ENCODE measurements at regions not wholly inside any gene's neighbourhood (a gene's known extent, or its start where the extent isn't known, plus 50 kb on each side); places are given as distances from the start of the nearest gene placed in this dataset.

GRCh38 chr12:98053202-98053601 lies 462.2 kb upstream of the TMPO start:
- H2AFZ ChIP-seq (ENCODE audit: control insufficient read depth, low read length), result no peak overlapping the region
- no peaks in the 10 kb centered on the region for H3K27me3 ChIP-seq (ENCODE audit: control insufficient read depth, extremely low read depth, insufficient read depth, low read length)
- FAIRE-seq (no peak), DNase-seq (ENCODE audit: low read depth, low spot score) (no peak)
- H3K79me2 ChIP-seq (ENCODE audit: control insufficient read depth, insufficient read depth, low read length), result no peaks in the 10 kb centered on the region
- H3K9me1 ChIP-seq (ENCODE audit: control insufficient read depth, extremely low read depth, insufficient read depth, low read length), result no peaks in the 10 kb centered on the region
- no peaks in the 10 kb centered on the region for H3K9me3 ChIP-seq (ENCODE audit: control insufficient read depth, low read depth, low read length)
- no peaks in the 10 kb centered on the region for H3K4me1 ChIP-seq (ENCODE audit: control insufficient read depth, extremely low read depth, insufficient read depth, low read length)
- TF ChIP-seq CTCF (optimal IDR thresholded peaks at IDR 0.05 in 1 of 3, IDR thresholded peaks at IDR 0.05 in 1 of 3, conservative IDR thresholded peaks at IDR 0.05 in 1 of 3; ENCODE audit: extremely low read depth in 1 of 3, insufficient read depth in 2 of 3, low read length in 3 of 3) (no peak), EZH2 (IDR thresholded peaks at IDR 0.05; ENCODE audit: low read length) (no peak)
- H3K4me3 ChIP-seq (ENCODE audit: control insufficient read depth in 2 of 3, extremely low read depth in 1 of 3, insufficient read depth in 2 of 3, low read depth in 1 of 3, low read length in 3 of 3), result no peak overlapping the region
- dilution Hi-C loops (cut with MboI; ENCODE audit: extremely low pct_ligation_motif_present, low sequenced_read_pairs), result no loop called here
- no peaks in the 10 kb centered on the region for H4K20me1 ChIP-seq (ENCODE audit: control insufficient read depth, extremely low read depth, insufficient read depth, low read length)
- H3K9ac ChIP-seq (ENCODE audit: control insufficient read depth, extremely low read depth, insufficient read depth, low read length), result no peak overlapping the region
- H3K27ac ChIP-seq (ENCODE audit: control insufficient read depth, insufficient read depth, low read length), result no peak overlapping the region
- H3K4me2 ChIP-seq (ENCODE audit: control insufficient read depth, extremely low read depth, insufficient read depth, low read depth, low read length), result no peak overlapping the region
- H3K36me3 ChIP-seq (ENCODE audit: control insufficient read depth in 2 of 2, extremely low read depth in 1 of 2, insufficient read depth in 2 of 2, low read length in 2 of 2), result no peaks in the 10 kb centered on the region

GRCh38 chr12:98057701-98058100 lies 457.7 kb upstream of the TMPO start:
- no peaks in the 10 kb centered on the region for H3K9me3 ChIP-seq (ENCODE audit: control insufficient read depth, low read depth, low read length)
- H2AFZ ChIP-seq (ENCODE audit: control insufficient read depth, low read length), result no peak overlapping the region
- H3K27me3 ChIP-seq (ENCODE audit: control insufficient read depth, extremely low read depth, insufficient read depth, low read length), result no peaks in the 10 kb centered on the region
- DNase-seq (ENCODE audit: low read depth, low spot score) (no peak), FAIRE-seq (no peak)
- no peaks in the 10 kb centered on the region for H3K79me2 ChIP-seq (ENCODE audit: control insufficient read depth, insufficient read depth, low read length)
- H3K4me3 ChIP-seq (ENCODE audit: control insufficient read depth in 2 of 3, extremely low read depth in 1 of 3, insufficient read depth in 2 of 3, low read depth in 1 of 3, low read length in 3 of 3), result no peak overlapping the region
- H3K9me1 ChIP-seq (ENCODE audit: control insufficient read depth, extremely low read depth, insufficient read depth, low read length), result no peaks in the 10 kb centered on the region
- no peaks in the 10 kb centered on the region for H3K36me3 ChIP-seq (ENCODE audit: control insufficient read depth in 2 of 2, extremely low read depth in 1 of 2, insufficient read depth in 2 of 2, low read length in 2 of 2)
- H3K9ac ChIP-seq (ENCODE audit: control insufficient read depth, extremely low read depth, insufficient read depth, low read length), result no peak overlapping the region
- H3K4me2 ChIP-seq (ENCODE audit: control insufficient read depth, extremely low read depth, insufficient read depth, low read depth, low read length), result no peak overlapping the region
- H3K4me1 ChIP-seq (ENCODE audit: control insufficient read depth, extremely low read depth, insufficient read depth, low read length), result no peaks in the 10 kb centered on the region
- no peak overlapping the region for H3K27ac ChIP-seq (ENCODE audit: control insufficient read depth, insufficient read depth, low read length)
- no peaks in the 10 kb centered on the region for H4K20me1 ChIP-seq (ENCODE audit: control insufficient read depth, extremely low read depth, insufficient read depth, low read length)
- dilution Hi-C loops (cut with MboI; ENCODE audit: extremely low pct_ligation_motif_present, low sequenced_read_pairs), result no loop called here
- TF ChIP-seq EZH2 (IDR thresholded peaks at IDR 0.05; ENCODE audit: low read length), result no peak
- no peak for TF ChIP-seq CTCF (optimal IDR thresholded peaks at IDR 0.05 in 1 of 3, IDR thresholded peaks at IDR 0.05 in 1 of 3, conservative IDR thresholded peaks at IDR 0.05 in 1 of 3; ENCODE audit: extremely low read depth in 1 of 3, insufficient read depth in 2 of 3, low read length in 3 of 3)

Measured in keratinocyte (primary cell).